PC-9 (cell line): ENCODE measurements at regions not wholly inside any gene's neighbourhood (a gene's known extent, or its start where the extent isn't known, plus 50 kb on each side); places are given as distances from the start of the nearest gene placed in this dataset.

Source experiments
- BruUV-seq: library from RNA; stranded (reverse); fragments of 400-500 nt; replicated peaks from 2 replicates; lab custom pipeline; 2021; lab: Mats Ljungman, UMichigan
- CTCF ChIA-PET: fragments of 300-600 bp; sonication (Branson Sonifier 250); formaldehyde crosslinking; loops from one replicate; lab custom pipeline; 2022; ENCODE audit warnings: antibody characterized with exemption; lab: Charles Lee
- POLR2A ChIA-PET: fragments of 300-600 bp; sonication (Branson Sonifier 250); formaldehyde crosslinking; loops from one replicate; lab custom pipeline; 2022; ENCODE audit warnings: antibody characterized with exemption; ENCODE audit not compliant: unreplicated experiment; lab: Charles Lee
- DNase-seq, 2 experiments: peaks; one replicate each; pipeline versions ENCODE4 v3.0.0 to v3.0.0-alpha.2; 2015 to 2022; ENCODE audit warnings: mixed read lengths in 1 of 2
- H2AFZ ChIP-seq: fragments of 200-600 bp; sonication (generic); 2 replicates; pipeline ENCODE4 v1.8.1; 2017; ENCODE audit warnings: antibody characterized with exemption
- H3F3A ChIP-seq: fragments of 200-600 bp; sonication (generic); 2 replicates; pipeline ENCODE4 v1.8.1; 2017; ENCODE audit warnings: antibody characterized with exemption, mild to moderate bottlenecking, low read depth; ENCODE audit not compliant: insufficient read depth
- H3K27ac ChIP-seq: fragments of 200-600 bp; sonication (generic); 2 replicates; pipeline ENCODE4 v1.6.1; 2016; ENCODE audit warnings: mixed run types
- H3K27me3 ChIP-seq: fragments of 200-600 bp; sonication (generic); 2 replicates; pipeline ENCODE4 v1.6.1; 2016; ENCODE audit warnings: low read depth, mixed run types; ENCODE audit not compliant: insufficient read depth
- H3K36me3 ChIP-seq: fragments of 200-600 bp; sonication (generic); 2 replicates; pipeline ENCODE4 v1.6.1; 2016; ENCODE audit warnings: low read depth, mixed run types
- H3K4me1 ChIP-seq: fragments of 200-600 bp; sonication (generic); replicated peaks from 2 replicates; pipeline ENCODE4 v1.6.1; 2016; ENCODE audit warnings: mixed run types; ENCODE audit not compliant: insufficient read depth
- H3K4me2 ChIP-seq: fragments of 200-600 bp; sonication (generic); 2 replicates; pipeline ENCODE4 v1.6.1; 2017; ENCODE audit warnings: mixed run types
- H3K4me3 ChIP-seq: fragments of 200-600 bp; sonication (generic); 2 replicates; pipeline ENCODE4 v1.6.1; 2016; ENCODE audit warnings: mixed run types
- H3K79me2 ChIP-seq: fragments of 200-600 bp; sonication (generic); 2 replicates; pipeline ENCODE4 v1.6.1; 2017; ENCODE audit warnings: low read depth, mixed run types
- H3K9me2 ChIP-seq: fragments of 200-600 bp; sonication (generic); 2 replicates; pipeline ENCODE4 v1.8.1; 2017; ENCODE audit warnings: mild to moderate bottlenecking; ENCODE audit not compliant: insufficient read depth
- H3K9me3 ChIP-seq: fragments of 200-600 bp; sonication (generic); 2 replicates; pipeline ENCODE4 v1.8.1; 2016; ENCODE audit warnings: low read depth; ENCODE audit not compliant: insufficient read depth
- H4K20me1 ChIP-seq: fragments of 200-600 bp; sonication (generic); 2 replicates; pipeline ENCODE4 v1.8.1; 2017; ENCODE audit not compliant: insufficient read depth
- EZH2 ChIP-seq: fragments of 200-600 bp; sonication (generic); IDR thresholded peaks from 2 replicates; pipeline ENCODE4 v1.8.0; 2017; ENCODE audit warnings: antibody characterized with exemption, low read depth
- intact Hi-C: fragments of 100-400 bp; cut with micrococcal nuclease; formaldehyde crosslinking; loops from one replicate; pipeline ENCODE4 v1.10.0; 2022; ENCODE audit not compliant: unreplicated experiment
- TF ChIP-seq, protein P1 (sequence below): fragments of 200-600 bp; sonication (generic); conservative IDR thresholded peaks from 2 replicates; pipeline ENCODE4 v1.6.1; 2017; ENCODE audit warnings: mixed run types, antibody characterized with exemption, mild to moderate bottlenecking, moderate library complexity

DNA sequence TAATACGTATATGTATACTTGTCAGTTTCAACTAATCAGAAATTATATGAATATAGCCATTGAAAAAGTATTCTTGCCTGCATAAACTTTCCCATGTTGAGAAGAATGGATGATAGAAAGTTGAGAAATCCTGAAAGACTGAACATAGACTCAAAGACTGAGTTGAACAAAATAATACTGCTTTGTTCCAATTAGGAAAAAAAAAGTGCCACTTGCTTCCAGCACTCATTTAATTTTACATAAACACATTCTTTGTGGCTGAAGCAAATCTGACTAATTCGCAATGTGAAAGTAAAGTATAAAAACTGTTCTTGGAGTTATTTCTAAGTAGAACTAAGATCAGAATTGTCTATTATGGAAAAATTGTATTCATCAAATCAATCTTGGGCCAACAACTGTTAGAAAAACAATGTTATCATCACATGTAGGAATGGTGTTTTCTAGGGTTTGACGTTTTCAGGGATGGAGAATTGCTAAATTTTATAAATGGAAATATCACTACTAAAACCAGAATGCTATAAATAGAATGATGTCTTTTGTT, 2334.6 kb downstream of the PCDH7 start:
- intact Hi-C loops: no loop called here
- H3K9me2 ChIP-seq: no peaks in the 10 kb centered on the region
- H3K9me3 ChIP-seq: no peaks in the 10 kb centered on the region
- POLR2A ChIA-PET: no interaction called here
- H3K4me1 ChIP-seq: no peaks in the 10 kb centered on the region
- H4K20me1 ChIP-seq: no peaks in the 10 kb centered on the region
- no TSS peak for BruUV-seq
- TF ChIP-seq EZH2: no peak
- TF ChIP-seq, protein P1, sequence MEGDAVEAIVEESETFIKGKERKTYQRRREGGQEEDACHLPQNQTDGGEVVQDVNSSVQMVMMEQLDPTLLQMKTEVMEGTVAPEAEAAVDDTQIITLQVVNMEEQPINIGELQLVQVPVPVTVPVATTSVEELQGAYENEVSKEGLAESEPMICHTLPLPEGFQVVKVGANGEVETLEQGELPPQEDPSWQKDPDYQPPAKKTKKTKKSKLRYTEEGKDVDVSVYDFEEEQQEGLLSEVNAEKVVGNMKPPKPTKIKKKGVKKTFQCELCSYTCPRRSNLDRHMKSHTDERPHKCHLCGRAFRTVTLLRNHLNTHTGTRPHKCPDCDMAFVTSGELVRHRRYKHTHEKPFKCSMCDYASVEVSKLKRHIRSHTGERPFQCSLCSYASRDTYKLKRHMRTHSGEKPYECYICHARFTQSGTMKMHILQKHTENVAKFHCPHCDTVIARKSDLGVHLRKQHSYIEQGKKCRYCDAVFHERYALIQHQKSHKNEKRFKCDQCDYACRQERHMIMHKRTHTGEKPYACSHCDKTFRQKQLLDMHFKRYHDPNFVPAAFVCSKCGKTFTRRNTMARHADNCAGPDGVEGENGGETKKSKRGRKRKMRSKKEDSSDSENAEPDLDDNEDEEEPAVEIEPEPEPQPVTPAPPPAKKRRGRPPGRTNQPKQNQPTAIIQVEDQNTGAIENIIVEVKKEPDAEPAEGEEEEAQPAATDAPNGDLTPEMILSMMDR: no peak
- no peaks in the 10 kb centered on the region for H3K79me2 ChIP-seq
- H3K27ac ChIP-seq: no peak overlapping the region
- H3F3A ChIP-seq: no peaks in the 10 kb centered on the region
- H3K4me3 ChIP-seq: no peak overlapping the region
- no peaks in the 10 kb centered on the region for H3K27me3 ChIP-seq
- no peak overlapping the region for H2AFZ ChIP-seq
- DNase-seq: no peak
- H3K36me3 ChIP-seq: no peaks in the 10 kb centered on the region
- H3K4me2 ChIP-seq: no peak overlapping the region
- CTCF ChIA-PET: no interaction called here

DNA sequence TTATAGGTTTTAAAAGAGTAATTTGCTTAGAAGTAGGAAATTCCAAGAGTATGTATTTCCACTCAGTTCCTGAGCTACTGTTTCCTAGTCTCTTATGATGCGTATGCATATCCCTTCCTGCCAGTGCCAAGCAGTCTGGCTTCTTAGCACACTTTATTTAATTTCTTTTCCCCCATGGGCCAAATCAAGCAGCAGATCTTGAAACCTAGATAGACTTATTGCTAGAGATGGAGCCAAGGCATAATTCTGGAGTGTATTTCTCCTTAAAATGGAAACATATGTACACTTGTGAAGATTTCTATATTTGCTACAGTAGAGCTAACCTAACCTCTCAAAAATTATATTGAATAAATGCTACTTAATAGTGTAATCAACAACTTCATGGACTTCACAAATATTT, 2337.6 kb downstream of the PCDH7 start:
- DNase-seq: no peak
- H3K36me3 ChIP-seq: no peaks in the 10 kb centered on the region
- H3K9me3 ChIP-seq: no peaks in the 10 kb centered on the region
- H3K9me2 ChIP-seq: no peaks in the 10 kb centered on the region
- H4K20me1 ChIP-seq: no peaks in the 10 kb centered on the region
- ChIA-PET CTCF (no interaction called here), POLR2A (no interaction called here)
- no peak overlapping the region for H3K4me3 ChIP-seq
- no peaks in the 10 kb centered on the region for H3K27me3 ChIP-seq
- BruUV-seq: no TSS peak
- H3K4me1 ChIP-seq: no peaks in the 10 kb centered on the region
- no peaks in the 10 kb centered on the region for H3F3A ChIP-seq
- H2AFZ ChIP-seq: no peak overlapping the region
- H3K79me2 ChIP-seq: no peaks in the 10 kb centered on the region
- TF ChIP-seq, protein P1: no peak
- TF ChIP-seq EZH2: no peak
- no peak overlapping the region for H3K4me2 ChIP-seq
- intact Hi-C loops: no loop called here
- H3K27ac ChIP-seq: no peak overlapping the region

DNA sequence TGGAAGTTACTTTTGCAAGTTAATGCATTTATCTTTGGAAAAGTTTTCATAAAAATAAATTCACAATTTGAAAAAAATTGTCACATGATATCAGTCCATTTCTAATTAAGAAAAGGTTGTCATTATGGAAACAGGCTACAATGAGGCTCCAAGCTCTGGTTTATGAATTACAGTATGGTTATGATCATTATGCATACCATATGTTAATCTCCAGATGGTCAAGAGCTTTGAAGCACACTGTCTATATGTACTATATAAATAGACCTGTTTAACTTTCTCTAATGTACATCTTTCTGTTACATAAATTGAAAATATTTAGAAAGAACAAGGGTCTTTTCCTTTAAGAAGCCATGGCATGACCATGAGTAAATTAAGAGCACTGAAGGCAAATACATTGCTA, 2338.8 kb downstream of the PCDH7 start:
- no TSS peak for BruUV-seq

More for the DNA sequence above, 2338.8 kb downstream of the PCDH7 start:
- TF ChIP-seq EZH2: no peak
- TF ChIP-seq, protein P1: no peak
- no peaks in the 10 kb centered on the region for H4K20me1 ChIP-seq
- no peaks in the 10 kb centered on the region for H3K9me2 ChIP-seq
- H3K4me3 ChIP-seq: no peak overlapping the region
- no peak overlapping the region for H3K4me2 ChIP-seq
- intact Hi-C loops: no loop called here
- no peak for DNase-seq
- no peaks in the 10 kb centered on the region for H3K4me1 ChIP-seq
- no peaks in the 10 kb centered on the region for H3F3A ChIP-seq
- no peaks in the 10 kb centered on the region for H3K9me3 ChIP-seq
- ChIA-PET POLR2A (no interaction called here), CTCF (interaction anchor here (0.6 kb wide), 1 partner anchor 733 kb away, joined by 3 read pairs; no protein-coding TSS in a partner anchor)
- no peak overlapping the region for H2AFZ ChIP-seq
- H3K79me2 ChIP-seq: no peaks in the 10 kb centered on the region
- H3K27ac ChIP-seq: no peak overlapping the region
- no peaks in the 10 kb centered on the region for H3K27me3 ChIP-seq
- no peaks in the 10 kb centered on the region for H3K36me3 ChIP-seq
